SU-DHL-6 (cell line): ENCODE measurements at regions not wholly inside any gene's neighbourhood (a gene's known extent, or its start where the extent isn't known, plus 50 kb on each side); places are given as distances from the start of the nearest gene placed in this dataset.

Experiments
- EZH2phosphoT487 ChIP-seq: fragments of 200-600 bp; sonication (generic), shearing (Covaris generic); conservative IDR thresholded peaks from 2 replicates; pipeline ENCODE4 v1.6.1; 2018; ENCODE audit warnings: mild to moderate bottlenecking, antibody characterized with exemption, low read length, moderate library complexity, mixed read lengths
- TF ChIP-seq, protein P1 (sequence below): fragments of 200-600 bp; sonication (generic); IDR thresholded peaks from one replicate; pipeline ENCODE4 v1.5.1; 2017; ENCODE audit warnings: antibody characterized with exemption, mild to moderate bottlenecking, low read length, moderate library complexity; ENCODE audit not compliant: insufficient read depth, poor library complexity, severe bottlenecking

DNA sequence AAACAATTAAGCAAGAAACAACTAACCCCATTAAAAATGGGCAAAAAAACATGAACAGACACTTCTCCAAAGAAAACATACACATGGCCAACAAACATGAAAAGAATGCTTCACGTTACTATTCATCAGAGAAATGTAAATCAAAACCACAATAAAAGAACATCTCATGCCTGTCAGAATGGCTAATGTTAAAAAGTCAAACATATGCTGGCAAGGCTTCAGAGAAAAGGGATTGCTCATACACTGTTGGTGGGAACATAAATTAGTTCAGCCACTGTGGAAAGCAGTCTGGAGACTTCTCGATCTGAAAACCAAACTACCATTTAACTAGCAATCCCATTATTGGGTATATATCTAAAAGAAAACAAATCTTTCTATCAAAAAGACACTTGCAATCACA lies 217.5 kb downstream of the TINAG start:
- TF ChIP-seq, protein P1, sequence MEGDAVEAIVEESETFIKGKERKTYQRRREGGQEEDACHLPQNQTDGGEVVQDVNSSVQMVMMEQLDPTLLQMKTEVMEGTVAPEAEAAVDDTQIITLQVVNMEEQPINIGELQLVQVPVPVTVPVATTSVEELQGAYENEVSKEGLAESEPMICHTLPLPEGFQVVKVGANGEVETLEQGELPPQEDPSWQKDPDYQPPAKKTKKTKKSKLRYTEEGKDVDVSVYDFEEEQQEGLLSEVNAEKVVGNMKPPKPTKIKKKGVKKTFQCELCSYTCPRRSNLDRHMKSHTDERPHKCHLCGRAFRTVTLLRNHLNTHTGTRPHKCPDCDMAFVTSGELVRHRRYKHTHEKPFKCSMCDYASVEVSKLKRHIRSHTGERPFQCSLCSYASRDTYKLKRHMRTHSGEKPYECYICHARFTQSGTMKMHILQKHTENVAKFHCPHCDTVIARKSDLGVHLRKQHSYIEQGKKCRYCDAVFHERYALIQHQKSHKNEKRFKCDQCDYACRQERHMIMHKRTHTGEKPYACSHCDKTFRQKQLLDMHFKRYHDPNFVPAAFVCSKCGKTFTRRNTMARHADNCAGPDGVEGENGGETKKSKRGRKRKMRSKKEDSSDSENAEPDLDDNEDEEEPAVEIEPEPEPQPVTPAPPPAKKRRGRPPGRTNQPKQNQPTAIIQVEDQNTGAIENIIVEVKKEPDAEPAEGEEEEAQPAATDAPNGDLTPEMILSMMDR: no peak
- TF ChIP-seq EZH2phosphoT487: no peak
